NCI-H128 (cell line): ENCODE measurements at regions not wholly inside any gene's neighbourhood (a gene's known extent, or its start where the extent isn't known, plus 50 kb on each side); places are given as distances from the start of the nearest gene placed in this dataset.

ENCODE experiments used
- DNase-seq: peaks from one replicate; lab custom pipeline; 2025; ENCODE audit not compliant: unreplicated experiment; lab: John Stamatoyannopoulos, UW

GRCh38 chr2:453132-453531, 165.2 kb upstream of the ALKAL2 start:
- no peak for DNase-seq

- no peak for DNase-seq
Measured at GRCh38 chr2:451495-451894, 163.6 kb upstream of the ALKAL2 start.

- no peak for DNase-seq
Measured at GRCh38 chr2:449246-450067, 161.6 kb upstream of the ALKAL2 start.

- no peak for DNase-seq
Measured at GRCh38 chr2:447902-448665, 160.2 kb upstream of the ALKAL2 start.

GRCh38 chr2:446963-447530, 159.2 kb upstream of the ALKAL2 start:
- DNase-seq, result no peak

- DNase-seq, result no peak
Measured at GRCh38 chr2:446303-446874, 158.5 kb upstream of the ALKAL2 start.

- no peak for DNase-seq
Measured at GRCh38 chr2:445896-446295, 158.0 kb upstream of the ALKAL2 start.

GRCh38 chr2:444937-445884, 157.3 kb upstream of the ALKAL2 start:
- DNase-seq, result no peak

GRCh38 chr2:443741-444140, 155.8 kb upstream of the ALKAL2 start:
- DNase-seq, result no peak

- DNase-seq, result no peak
Measured at GRCh38 chr2:443216-443615, 155.3 kb upstream of the ALKAL2 start.

GRCh38 chr2:441258-442022, 153.5 kb upstream of the ALKAL2 start:
- no peak for DNase-seq

GRCh38 chr2:440403-440740, 152.5 kb upstream of the ALKAL2 start:
- no peak for DNase-seq

GRCh38 chr2:439556-440402, 151.9 kb upstream of the ALKAL2 start:
- no peak for DNase-seq

- no peak for DNase-seq
Measured at GRCh38 chr2:439077-439476, 151.2 kb upstream of the ALKAL2 start.

- DNase-seq, result peak; percentile 56
Measured at GRCh38 chr2:437756-438393, 150.0 kb upstream of the ALKAL2 start.

GRCh38 chr2:437180-437579, 149.3 kb upstream of the ALKAL2 start:
- DNase-seq, result no peak

GRCh38 chr2:436205-436604, 148.3 kb upstream of the ALKAL2 start:
- no peak for DNase-seq

- no peak for DNase-seq
Measured at GRCh38 chr2:434625-435024, 146.7 kb upstream of the ALKAL2 start.

GRCh38 chr2:433216-433615, 145.3 kb upstream of the ALKAL2 start:
- DNase-seq, result no peak
